ENCODE measurements at regions not wholly inside any gene's neighbourhood (a gene's known extent, or its start where the extent isn't known, plus 50 kb on each side); places are given as distances from the start of the nearest gene placed in this dataset.

DNA sequence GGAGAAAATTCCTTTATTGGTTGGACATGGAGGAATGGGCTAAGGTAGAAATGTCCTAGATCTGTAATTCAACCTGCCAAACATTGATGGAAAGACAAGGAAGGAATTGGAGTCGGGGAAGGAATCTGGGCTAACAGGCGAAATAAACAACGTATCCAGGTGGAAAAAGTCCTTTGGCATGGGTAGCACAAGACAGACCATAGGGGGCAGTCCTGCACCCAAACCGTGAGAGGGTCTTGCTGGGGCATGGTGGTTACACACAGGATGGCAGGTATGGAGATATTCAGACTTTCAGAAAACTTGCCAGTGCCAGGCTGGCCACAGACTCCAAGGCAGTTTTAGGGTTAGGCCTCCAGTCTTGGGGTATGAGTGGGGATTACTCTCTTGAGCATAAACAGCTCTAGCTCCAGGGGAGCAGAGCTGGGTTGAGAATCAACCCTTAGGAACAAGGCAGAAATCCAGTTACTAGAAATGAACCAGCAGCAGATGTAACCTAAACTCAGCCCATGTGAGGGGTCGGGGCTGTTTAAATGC is 188.6 kb upstream of the GDF10 start:
- no peaks in the 10 kb centered on the region for H3K9me3 Mint-ChIP-seq (ENCODE audit: low read depth)
- DNase-seq (ENCODE audit: low spot score), result no peak
- no peak overlapping the region for H3K27ac Mint-ChIP-seq (ENCODE audit: unreplicated experiment)
- H3K4me3 Mint-ChIP-seq (ENCODE audit: unreplicated experiment), result no peak overlapping the region
- H3K36me3 Mint-ChIP-seq (ENCODE audit: low read depth), result no peaks in the 10 kb centered on the region
- H3K4me1 Mint-ChIP-seq (ENCODE audit: low read depth), result peaks cover 17% of the 10 kb centered on the region
- H3K27me3 Mint-ChIP-seq (ENCODE audit: low read depth), result peaks cover 9% of the 10 kb centered on the region
- TF ChIP-seq, protein P1, sequence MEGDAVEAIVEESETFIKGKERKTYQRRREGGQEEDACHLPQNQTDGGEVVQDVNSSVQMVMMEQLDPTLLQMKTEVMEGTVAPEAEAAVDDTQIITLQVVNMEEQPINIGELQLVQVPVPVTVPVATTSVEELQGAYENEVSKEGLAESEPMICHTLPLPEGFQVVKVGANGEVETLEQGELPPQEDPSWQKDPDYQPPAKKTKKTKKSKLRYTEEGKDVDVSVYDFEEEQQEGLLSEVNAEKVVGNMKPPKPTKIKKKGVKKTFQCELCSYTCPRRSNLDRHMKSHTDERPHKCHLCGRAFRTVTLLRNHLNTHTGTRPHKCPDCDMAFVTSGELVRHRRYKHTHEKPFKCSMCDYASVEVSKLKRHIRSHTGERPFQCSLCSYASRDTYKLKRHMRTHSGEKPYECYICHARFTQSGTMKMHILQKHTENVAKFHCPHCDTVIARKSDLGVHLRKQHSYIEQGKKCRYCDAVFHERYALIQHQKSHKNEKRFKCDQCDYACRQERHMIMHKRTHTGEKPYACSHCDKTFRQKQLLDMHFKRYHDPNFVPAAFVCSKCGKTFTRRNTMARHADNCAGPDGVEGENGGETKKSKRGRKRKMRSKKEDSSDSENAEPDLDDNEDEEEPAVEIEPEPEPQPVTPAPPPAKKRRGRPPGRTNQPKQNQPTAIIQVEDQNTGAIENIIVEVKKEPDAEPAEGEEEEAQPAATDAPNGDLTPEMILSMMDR (IDR thresholded peaks at IDR 0.05), result no peak

GRCh38 chr10:47112612-47113011 is 187.4 kb upstream of the GDF10 start:
- TF ChIP-seq, protein P1 (IDR thresholded peaks at IDR 0.05), result no peak
- Mint-ChIP-seq H3K27ac (ENCODE audit: unreplicated experiment) (no peak overlapping the region), H3K4me1 (ENCODE audit: low read depth) (peaks cover 26% of the 10 kb centered on the region), H3K36me3 (ENCODE audit: low read depth) (no peaks in the 10 kb centered on the region), H3K9me3 (ENCODE audit: low read depth) (no peaks in the 10 kb centered on the region), H3K27me3 (ENCODE audit: low read depth) (peaks cover 9% of the 10 kb centered on the region), H3K4me3 (ENCODE audit: unreplicated experiment) (no peak overlapping the region)
- DNase-seq (ENCODE audit: low spot score), result no peak

- DNase-seq (ENCODE audit: low spot score), result no peak
- no peak overlapping the region for H3K27ac Mint-ChIP-seq (ENCODE audit: unreplicated experiment)
- H3K9me3 Mint-ChIP-seq (ENCODE audit: low read depth), result no peaks in the 10 kb centered on the region
- TF ChIP-seq, protein P1 (IDR thresholded peaks at IDR 0.05), result no peak
- H3K27me3 Mint-ChIP-seq (ENCODE audit: low read depth), result peaks cover 9% of the 10 kb centered on the region
- H3K36me3 Mint-ChIP-seq (ENCODE audit: low read depth), result no peaks in the 10 kb centered on the region
- H3K4me3 Mint-ChIP-seq (ENCODE audit: unreplicated experiment), result no peak overlapping the region
- H3K4me1 Mint-ChIP-seq (ENCODE audit: low read depth), result peaks cover 26% of the 10 kb centered on the region
These were observed 186.0 kb upstream of the GDF10 start for GRCh38 chr10:47113907-47114500.

- Mint-ChIP-seq H3K27me3 (ENCODE audit: low read depth) (peaks cover 9% of the 10 kb centered on the region), H3K4me1 (ENCODE audit: low read depth) (peaks cover 23% of the 10 kb centered on the region), H3K27ac (ENCODE audit: unreplicated experiment) (no peak overlapping the region), H3K4me3 (ENCODE audit: unreplicated experiment) (no peak overlapping the region), H3K9me3 (ENCODE audit: low read depth) (no peaks in the 10 kb centered on the region), H3K36me3 (ENCODE audit: low read depth) (no peaks in the 10 kb centered on the region)
- DNase-seq (ENCODE audit: low spot score), result no peak
- TF ChIP-seq, protein P1 (IDR thresholded peaks at IDR 0.05), result no peak
These were observed 185.3 kb upstream of the GDF10 start for GRCh38 chr10:47114680-47115186.

DNA sequence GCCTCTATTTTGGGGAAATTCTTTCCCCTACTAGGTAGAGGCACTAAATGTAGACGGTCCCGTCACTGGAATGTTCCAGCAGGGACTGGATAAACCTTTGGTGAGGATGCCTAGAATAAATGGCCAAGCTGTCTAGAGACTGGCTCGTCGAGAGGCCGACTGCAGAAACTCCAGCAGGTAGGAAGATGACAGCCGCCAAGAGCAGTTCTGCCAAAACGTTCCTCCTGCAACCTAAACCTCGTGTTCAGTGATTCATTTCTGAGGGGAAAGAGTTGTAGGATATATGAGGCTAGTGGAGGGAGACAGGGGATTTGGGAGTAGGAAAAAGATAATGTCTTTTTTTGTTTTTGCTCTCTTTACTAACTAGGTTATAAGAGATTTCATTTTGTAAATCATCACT is 184.7 kb upstream of the GDF10 start:
- H3K4me1 Mint-ChIP-seq (ENCODE audit: low read depth), result peaks cover 18% of the 10 kb centered on the region
- H3K4me3 Mint-ChIP-seq (ENCODE audit: unreplicated experiment), result no peak overlapping the region
- no peaks in the 10 kb centered on the region for H3K36me3 Mint-ChIP-seq (ENCODE audit: low read depth)
- TF ChIP-seq, protein P1 (IDR thresholded peaks at IDR 0.05), result no peak
- no peak for DNase-seq (ENCODE audit: low spot score)
- no peak overlapping the region for H3K27ac Mint-ChIP-seq (ENCODE audit: unreplicated experiment)
- no peaks in the 10 kb centered on the region for H3K9me3 Mint-ChIP-seq (ENCODE audit: low read depth)
- H3K27me3 Mint-ChIP-seq (ENCODE audit: low read depth), result peaks cover 9% of the 10 kb centered on the region
